HG03039 (cell line): ENCODE measurements at regions not wholly inside any gene's neighbourhood (a gene's known extent, or its start where the extent isn't known, plus 50 kb on each side); places are given as distances from the start of the nearest gene placed in this dataset.
A peak's percentile ranks its signal among the peaks of the same experiment; 100 is the strongest.

Experiments
- ATAC-seq: cut with Tn5 transposase; IDR thresholded peaks from one replicate; pipeline ENCODE4 v1.9.1; 2021; ENCODE audit warnings: mild to moderate bottlenecking, moderate library complexity; ENCODE audit not compliant: unreplicated experiment

DNA sequence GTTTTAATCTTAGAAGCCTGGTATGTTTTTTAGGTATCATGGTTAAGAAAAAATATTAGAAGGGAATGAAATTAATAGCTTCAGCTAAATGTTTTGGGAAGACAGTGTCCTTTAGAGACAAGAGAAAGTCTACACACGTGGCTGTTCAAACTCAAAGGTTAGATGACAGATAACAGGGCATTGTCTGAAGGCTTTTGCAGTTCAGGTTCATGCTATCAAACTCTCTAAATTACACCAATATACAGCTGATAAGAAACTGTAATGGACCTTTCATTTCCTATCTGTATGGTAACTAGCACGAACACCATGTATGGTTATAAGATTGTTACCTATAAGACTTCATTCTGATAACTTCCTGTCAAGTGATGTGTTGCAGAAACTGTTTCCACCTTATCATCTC is 240.6 kb upstream of the MEF2C start:
- ATAC-seq = no peak

DNA sequence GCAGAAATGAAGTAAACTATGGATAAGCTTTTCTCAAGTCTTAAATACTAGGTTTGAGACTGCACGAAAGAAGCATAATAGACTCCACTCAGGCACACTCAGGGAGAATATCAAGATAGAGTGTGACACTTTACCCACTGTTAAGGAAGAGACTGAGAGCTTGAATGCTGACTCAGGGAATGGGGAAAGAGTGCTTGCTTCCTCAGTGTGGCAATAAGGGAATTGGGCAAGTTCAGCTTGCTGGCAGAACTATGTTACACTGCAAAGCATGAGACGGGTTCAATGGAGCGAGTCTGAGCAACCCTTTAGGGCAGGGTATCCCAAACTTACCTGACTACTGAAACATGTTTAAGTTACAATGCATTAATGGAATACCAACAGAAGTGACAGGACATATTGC is 237.7 kb upstream of the MEF2C start:
- no peak for ATAC-seq

DNA sequence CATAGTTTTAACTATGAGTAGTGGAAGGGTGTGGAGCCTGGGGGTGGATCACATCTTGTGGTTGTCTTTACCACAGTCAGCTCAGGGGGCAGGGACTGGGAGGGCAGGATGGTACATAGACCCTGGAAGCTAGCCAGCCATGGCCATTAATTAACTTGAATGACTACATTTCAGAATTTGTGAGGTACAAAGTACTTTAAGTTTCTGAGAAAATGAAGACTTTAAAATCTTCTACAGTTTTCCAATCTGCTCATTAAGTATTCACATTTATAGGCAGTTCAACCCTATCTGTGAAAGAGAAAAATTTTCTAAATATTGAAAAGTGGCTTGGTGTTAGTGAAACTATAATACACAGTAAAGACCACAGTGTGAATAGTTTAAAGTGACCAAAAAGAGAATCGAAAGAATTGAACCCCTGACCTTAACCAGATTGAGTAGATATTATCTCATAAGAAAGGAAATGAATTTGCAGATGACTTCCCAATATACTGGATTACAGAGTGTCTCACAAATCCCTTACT is 234.2 kb upstream of the MEF2C start:
- peak; percentile 79 for ATAC-seq

DNA sequence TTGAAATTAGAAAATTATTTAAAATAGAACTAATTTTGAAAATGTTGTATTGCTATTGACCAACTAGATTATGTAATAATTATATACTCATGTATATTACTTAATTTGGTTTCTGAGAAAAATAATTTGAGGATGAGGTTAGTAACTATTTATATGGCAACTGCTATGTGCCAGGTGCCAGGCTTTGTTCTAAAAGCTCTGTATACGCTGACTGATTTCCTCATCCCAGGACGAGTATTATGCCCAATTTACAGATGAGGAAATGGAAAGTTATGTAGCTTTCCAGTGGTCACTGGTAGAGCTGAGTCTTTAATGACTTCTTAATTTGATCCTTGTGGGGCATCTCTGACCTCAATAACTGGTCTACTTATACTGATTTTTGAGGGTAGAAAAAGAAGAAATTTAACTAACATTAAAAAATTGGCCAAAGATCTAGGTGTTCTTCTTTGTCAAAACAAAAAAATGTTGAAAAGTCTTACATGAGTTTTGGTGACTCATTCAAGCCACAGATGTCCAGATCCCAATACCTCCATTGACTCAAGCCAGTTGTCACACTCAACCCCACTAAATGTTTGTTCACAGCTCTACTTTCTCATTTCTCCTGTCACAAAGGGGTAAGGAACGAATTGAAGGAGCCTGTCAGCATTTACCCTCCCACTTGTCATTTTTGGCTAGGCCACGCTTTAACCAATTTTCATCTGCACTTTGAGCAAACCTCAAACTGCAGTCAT is 228.1 kb upstream of the MEF2C start:
- no peak for ATAC-seq

DNA sequence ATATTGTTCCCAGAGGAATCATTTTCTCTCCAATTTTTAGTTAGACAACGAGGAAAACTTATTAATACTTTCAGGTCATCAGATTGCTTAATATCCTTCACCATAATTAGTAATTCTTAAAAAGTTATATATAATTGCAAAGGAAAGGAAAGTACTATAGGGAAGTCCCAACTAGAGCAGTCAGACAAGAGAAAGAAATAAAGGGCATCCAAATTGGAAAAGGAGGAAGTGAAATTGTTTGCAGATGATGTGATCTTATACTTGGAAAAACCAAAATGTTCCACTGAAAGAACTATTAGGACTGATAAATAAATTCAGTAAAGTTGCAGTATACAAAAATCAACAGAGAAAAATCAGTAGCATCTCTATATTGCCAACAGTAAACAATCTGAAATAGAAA is 223.5 kb upstream of the MEF2C start:
- no peak for ATAC-seq

DNA sequence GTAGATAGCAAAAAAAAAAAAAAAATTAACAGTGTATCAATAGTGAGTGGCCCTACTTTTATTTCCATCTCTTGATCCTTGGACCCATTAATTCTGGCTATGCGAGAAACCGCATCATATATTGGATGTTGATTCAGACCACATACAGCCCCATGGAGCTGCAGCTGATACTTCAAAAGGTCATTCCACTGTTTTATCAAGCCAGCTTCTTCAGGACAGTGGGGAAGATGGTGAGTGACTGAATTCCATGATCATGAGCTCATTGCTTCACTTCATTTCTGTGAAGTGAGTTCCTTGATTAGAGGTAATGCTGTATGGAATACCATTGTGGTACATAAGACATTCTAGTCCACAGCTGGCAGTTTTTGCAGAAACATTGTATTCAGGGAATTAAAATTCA is 222.9 kb upstream of the MEF2C start:
- ATAC-seq = no peak

DNA sequence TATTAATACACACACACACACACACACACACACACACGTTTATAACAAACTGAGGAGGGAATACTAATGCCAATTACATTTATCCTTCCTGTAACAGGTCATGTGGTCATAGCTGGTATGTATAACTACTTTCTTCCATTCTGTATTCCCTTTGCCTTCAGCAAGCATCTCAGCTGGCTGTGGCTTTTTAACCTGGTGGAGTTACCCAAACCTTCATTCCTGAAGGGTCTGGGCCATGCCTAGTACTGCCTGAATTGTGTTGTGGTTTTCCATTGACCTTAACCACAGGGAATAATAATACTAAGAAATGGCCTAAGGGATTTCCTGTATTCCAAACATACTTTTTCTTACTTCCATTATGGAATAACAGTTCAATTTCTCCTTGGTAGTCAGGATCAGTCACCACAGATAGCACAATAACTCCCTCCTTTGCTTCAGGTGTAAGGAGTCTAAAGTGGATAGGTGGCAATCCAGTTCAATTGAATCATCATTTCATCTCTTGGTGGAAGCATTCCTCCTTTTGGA is 222.2 kb upstream of the MEF2C start:
- ATAC-seq = no peak

DNA sequence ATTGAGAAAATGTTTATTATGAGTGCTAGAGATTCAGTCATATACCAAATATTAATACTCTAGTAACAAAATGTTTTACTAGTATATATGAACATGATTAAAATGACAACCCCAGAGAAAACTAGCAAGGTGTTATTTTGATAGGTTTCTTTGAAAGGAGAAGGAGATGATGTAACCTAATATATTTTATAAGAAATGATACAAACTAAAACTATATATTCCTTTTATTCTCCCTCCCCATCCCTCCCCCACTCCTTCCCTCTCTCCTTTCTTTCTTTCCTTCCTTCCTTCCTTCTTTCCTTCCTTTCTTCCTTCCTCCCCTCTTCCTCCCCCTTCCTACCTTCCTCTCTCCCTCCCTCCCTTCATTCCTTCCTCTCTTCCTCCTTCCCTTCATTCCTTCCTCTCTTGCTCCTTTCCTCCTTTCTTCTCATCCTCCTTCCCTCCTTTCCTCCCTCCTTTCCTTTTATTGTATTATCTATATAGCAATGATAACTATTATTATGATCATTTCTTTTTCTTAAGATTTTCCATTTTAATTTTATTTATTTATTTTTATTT is 215.3 kb upstream of the MEF2C start:
- no peak for ATAC-seq

DNA sequence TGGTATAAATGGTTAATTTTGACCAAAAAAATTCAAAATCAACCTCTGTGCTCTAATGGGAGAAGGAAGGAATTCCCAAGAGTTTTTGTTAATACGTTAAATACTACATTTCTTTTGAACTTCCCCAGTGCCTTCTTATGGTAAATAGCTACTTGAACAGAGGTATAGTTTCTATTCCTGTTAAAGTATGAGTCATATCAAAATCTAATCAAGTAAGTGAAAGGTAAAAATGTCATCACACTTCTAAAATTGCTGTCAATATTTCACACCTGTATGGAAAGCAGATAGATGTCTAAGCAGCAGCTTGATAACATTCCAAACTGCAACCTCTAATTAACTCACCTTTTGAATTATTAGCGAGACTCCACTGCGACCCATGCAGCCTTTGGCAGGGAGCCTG is 214.1 kb upstream of the MEF2C start:
- peak; percentile 71 for ATAC-seq

DNA sequence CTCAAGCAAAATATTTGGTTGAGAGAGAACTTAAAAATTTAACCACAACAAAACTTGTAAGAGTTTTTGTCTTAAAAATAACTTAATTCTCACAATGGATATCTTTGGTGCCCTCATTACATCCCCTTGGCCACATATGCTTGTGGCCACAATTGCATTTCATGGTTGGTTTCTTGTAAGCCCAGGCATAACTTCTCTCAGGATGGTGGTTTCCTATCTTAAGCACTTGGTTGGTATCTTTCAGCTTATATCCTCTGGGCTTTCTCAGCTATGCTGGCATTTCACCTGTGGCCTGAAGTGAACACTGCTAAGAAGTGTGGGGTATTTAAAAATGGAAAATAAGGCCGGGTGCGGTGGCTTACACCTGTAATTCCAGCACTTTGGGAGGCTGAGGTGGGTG is 212.4 kb upstream of the MEF2C start:
- no peak for ATAC-seq

DNA sequence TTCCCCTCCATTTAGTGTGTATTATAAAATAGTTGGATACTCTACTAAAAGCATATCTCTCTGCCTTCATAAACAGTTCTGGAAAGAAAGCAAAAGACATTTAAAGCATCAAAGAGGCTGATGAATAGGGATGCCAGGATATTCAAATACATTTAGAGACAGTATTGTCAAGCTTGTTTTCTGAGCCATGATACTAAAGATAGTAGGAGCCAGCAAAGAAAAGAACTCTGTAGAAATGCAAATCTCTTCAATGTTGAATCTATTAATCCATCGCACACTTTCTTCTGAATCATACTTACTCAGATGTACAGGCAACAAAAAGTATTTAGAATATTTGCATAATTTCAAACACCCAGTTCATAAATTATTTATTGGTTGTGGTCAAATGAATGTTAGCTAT is 207.1 kb upstream of the MEF2C start:
- ATAC-seq = no peak

DNA sequence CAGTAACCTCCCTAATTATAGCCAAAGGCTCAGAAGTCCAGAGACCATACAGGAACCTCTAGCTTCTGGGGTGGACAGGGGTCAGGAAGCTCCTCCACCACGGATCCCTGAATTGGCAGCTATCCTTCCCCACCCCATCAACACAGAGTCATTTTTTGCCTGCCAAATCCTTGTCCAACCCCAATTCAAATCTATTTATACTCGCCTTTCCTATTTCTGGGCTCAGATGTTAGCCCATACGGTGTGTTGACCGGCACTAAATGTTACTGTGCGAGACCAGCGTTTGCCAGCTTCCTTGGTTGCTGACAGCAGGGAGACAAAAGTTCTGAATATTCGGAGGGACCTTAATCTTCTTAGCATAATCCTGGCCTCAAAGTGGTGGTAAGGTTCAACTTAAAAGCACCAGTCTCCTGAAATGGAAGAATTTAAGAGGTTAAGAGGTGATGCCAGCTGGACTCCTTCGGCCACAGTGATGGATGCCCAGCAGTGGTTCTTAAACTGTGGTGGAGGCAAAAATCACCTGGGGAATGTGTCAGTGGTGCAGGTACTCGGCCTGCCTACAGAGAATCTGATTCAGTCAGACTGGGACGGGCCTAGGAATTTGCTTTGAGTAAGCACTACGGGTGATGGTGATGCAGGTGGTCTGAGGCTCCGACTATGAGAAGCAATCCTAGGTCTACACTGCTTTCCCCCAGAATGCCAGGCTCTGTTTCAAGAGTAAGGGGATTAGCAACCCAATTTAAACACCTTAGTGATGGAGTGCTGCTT is 204.8 kb upstream of the MEF2C start:
- no peak for ATAC-seq

DNA sequence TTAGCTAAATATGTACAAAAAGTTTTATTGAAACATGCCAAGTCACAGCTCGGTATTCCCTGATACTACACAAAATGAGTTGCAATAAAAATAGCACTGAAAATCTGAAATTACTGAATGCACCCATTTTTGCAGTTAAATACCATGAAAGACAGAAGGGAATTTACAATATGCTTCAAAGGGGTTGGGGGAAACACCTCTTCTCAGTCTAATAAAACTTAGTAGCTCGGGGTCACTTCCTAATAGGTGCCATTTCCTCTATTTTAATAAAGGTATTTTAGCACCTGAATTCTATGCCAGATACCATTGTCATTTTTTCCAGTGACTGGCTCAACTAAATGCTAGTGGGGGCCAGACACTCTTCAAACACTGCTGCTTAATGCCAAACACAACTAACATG is 204.1 kb upstream of the MEF2C start:
- ATAC-seq = no peak

DNA sequence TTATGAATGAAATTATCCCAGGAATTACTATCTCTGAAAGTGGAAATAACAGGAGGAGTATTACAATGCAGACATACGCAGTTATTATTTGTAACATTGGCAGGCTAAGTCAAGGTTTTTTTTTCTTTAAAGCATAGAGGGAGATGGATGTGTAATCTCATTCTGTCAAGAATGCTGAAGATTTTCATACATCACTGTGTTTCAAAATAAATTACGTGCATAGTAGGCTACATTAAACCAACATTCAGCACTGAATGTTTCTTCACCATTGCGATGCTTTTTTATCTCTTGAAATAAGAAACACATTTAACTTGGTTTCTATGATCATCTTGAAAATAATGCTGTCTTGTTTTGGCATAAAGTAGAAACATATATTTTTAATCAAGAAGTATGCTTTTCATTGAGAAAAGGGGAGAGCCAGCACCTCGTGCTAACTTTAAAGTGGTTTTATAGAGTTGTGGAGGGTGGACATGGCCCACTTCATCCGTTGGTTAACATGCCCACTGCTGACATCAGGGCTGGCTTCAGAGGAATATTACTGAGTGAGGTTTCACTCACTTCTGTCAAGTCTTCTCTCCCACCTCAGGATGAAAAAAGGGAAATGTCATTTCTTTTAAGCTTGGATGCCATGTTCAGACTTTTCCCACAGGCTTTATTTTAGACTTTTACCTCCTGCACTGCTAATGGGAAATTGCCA is 203.6 kb upstream of the MEF2C start:
- ATAC-seq = no peak

DNA sequence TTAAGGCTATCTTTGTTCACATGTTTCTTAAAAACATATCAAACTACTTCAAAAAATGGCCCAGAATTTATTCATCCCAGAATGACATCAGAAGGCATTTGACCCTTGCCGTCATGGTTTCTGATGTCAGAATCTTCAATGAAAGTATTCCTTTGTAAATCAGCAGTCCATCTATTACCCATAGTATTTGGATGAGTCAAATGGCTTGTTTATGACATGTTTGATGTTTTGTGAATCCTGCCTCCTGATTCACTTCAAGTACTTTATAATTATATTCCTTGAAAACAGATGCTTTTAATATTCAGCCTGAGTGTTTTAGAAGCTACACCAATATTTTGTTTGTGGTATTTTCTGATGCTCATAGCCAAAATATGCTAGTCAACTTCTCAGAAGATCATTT is 200.8 kb upstream of the MEF2C start:
- ATAC-seq = no peak

DNA sequence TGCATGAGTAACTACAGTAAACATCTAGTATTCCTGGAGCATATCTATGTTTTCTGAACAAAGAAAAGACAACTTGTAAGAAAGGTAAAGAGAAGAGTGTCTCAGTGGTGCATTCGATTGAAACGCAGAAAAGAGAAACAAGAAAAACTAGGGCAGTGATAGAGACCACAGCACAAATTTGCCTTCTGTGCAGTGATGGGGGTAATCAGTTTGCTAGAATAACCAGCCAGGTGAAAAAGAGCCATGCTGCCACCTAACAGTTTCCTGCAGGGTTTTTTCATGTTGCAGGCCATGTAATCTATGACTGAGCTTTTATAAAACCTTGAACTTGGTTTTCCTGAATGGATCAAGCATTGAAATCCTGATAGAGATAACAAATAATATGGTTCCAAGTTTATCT is 198.4 kb upstream of the MEF2C start:
- peak; percentile 66 for ATAC-seq

DNA sequence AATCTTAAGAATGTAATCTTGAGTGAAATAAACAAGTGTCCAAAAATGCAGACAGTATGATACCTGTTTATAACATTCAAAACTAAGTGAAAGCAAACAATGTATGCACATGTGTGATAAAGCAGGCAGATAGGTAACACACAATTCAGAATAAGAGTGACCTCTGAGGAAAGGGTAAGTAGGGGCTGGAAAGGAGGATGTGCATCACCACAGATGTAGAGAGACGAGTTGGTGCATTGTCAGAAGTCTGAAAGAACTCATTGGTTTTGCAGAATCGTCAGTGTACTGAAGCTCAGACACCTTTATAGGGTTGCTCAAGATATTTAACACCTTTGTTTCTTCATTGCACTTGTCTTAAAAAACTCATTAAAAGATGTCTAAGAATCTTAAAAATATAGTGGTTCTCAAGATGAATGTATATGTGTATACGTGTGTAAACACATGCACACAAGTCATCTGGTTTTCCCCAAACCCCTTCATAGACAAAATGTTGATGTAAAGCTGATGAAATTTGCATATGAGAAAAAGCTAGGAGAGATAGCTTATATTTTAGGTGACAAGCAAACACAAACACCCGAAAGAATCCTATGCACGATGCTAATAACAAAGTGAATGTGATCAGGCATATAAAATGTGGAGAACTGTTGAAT is 197.6 kb upstream of the MEF2C start:
- no peak for ATAC-seq

DNA sequence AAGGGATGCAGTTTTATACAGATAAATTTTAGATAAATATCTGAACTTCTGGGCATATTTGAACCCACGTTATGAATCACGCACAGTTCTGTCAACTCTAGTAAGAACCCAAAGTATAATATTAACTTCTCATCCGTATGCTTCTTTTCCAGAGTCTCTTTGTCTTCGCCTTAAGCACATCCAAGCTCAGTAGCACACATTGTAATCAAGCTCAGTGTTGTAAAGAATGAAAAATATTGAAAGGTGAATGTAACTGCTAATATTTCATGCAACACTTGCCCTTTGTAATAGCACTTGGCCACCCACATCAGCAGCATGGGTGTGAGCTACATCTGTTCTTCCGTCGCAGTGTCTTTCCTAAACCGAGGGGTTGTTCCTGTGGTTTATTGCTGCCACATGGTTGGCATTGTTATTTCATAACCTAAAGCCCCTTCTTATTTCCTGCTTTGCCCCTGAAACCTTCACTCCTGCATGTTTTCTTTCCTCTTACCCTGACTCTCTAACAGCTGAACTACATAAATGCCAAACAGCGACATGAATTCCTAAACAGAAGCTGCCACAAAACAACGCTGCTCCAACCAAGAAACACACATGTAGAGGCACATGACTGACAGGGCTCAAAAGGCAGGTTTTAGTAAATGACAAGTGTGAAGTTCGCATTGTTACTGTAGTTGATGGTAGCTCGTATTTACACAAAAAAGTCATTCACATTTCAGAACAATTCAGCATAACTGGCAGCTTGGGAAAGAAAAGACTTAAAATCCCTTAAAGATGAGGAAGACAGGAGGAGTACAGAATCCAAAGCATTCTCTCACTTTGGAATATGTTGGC is 190.1 kb upstream of the MEF2C start:
- ATAC-seq = no peak

DNA sequence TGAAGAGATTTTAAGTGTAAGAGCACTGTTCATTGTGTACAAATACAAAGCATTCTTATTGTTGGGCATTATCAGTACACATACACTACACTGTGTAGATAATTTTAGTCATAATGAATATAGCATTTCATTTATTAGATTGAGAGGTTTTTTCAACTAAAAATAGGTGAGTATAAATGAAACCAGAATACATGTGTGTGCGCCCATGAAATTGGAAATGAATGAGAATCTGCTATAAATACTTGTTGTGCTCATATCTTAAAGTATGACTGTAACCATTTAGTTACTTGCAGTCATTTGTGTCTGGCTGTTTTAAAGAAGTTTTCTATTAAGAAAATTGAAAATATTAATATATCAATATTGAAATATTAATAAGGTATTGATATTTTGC is 189.0 kb upstream of the MEF2C start:
- ATAC-seq = peak; percentile 75
